Neural progenitor cell (in vitro differentiated cells): ENCODE measurements at regions not wholly inside any gene's neighbourhood (a gene's known extent, or its start where the extent isn't known, plus 50 kb on each side); places are given as distances from the start of the nearest gene placed in this dataset.

Experiments used
- CTCF ChIP-seq: fragments of 200-600 bp; sonication (generic); IDR thresholded peaks from 2 replicates; pipeline ENCODE4 v1.5.1; 2017; ENCODE audit warnings: antibody characterized with exemption, mild to moderate bottlenecking
- EZH2 ChIP-seq: fragments of 200-600 bp; sonication (generic); IDR thresholded peaks from 2 replicates; pipeline ENCODE4 v1.6.1; 2017; ENCODE audit warnings: antibody characterized with exemption, mild to moderate bottlenecking, moderate library complexity
- EZH2phosphoT487 ChIP-seq: fragments of 200-600 bp; sonication (generic); IDR thresholded peaks from 2 replicates; pipeline ENCODE4 v1.6.1; 2017; ENCODE audit warnings: antibody characterized with exemption

GRCh38 chr5:129171194-129171944, 76.8 kb downstream of the ISOC1 start:
- TF ChIP-seq CTCF, result no peak
- no peak for TF ChIP-seq EZH2
- no peak for TF ChIP-seq EZH2phosphoT487
